HepG2 (cell line): ENCODE measurements at regions not wholly inside any gene's neighbourhood (a gene's known extent, or its start where the extent isn't known, plus 50 kb on each side); places are given as distances from the start of the nearest gene placed in this dataset.

ENCODE experiments used
- ATAC-seq: fragments of 200-7000 bp; cut with Tn5 transposase; 3 replicates; pipeline ENCODE4 v1.9.1; 2020; ENCODE audit warnings: mild to moderate bottlenecking, moderate library complexity
- BruUV-seq: library from RNA; stranded (reverse); fragments of 400-500 nt; replicated peaks from 2 replicates; lab custom pipeline; 2021; lab: Mats Ljungman, UMichigan
- CTCF ChIA-PET: fragments of 300-600 bp; formaldehyde crosslinking; extraction: SDS; loops from one replicate; lab custom pipeline; 2021; ENCODE audit warnings: low total read pairs, inconsistent platforms, low intra/inter-chr PET ratio; lab: Yijun Ruan, JAX
- POLR2A ChIA-PET: fragments of 350-600 bp; sonication (Branson Sonifier 250); formaldehyde crosslinking; loops from one replicate; lab custom pipeline; 2020; ENCODE audit warnings: antibody characterized with exemption, inconsistent platforms; lab: Yijun Ruan, JAX
- DNase-seq: peaks from one replicate; pipeline ENCODE4 v3.0.0-alpha.2; 2015; ENCODE audit warnings: low spot score
- FAIRE-seq: peaks from 3 replicates; lab custom pipeline; 2011; peaks lifted over from hg19 to GRCh38; lab: Jason Lieb, UNC
- H2AFZ ChIP-seq: one replicate; pipeline ENCODE4 v1.6.1; 2011; ENCODE audit warnings: low read length, inconsistent platforms
- H3K27ac ChIP-seq: fragments of 300-600 bp; 3 replicates; pipeline ENCODE4 v1.8.0; 2011; ENCODE audit warnings: mixed run types, mild to moderate bottlenecking, mixed read lengths, low read length, inconsistent platforms; ENCODE audit not compliant: insufficient read depth; ENCODE audit errors: extremely low read length
- H3K27me3 ChIP-seq, 2 experiments: fragments of 200-600 bp in 1 of 2; 2 replicates in 1 of 2; 3 replicates in 1 of 2; pipeline versions ENCODE4 v1.6.0 to v1.8.0; 2011; ENCODE audit warnings: low read length in 2 of 2, mild to moderate bottlenecking in 2 of 2, moderate library complexity in 2 of 2, inconsistent platforms in 1 of 2; ENCODE audit not compliant: insufficient read depth in 2 of 2, control insufficient read depth in 1 of 2
- H3K36me3 ChIP-seq, 2 experiments: fragments of 200-600 bp in 1 of 2; replicated peaks in 1 of 2; 2 replicates in 1 of 2; 3 replicates in 1 of 2; pipeline versions ENCODE4 v1.5.1 to v1.8.0; 2011; ENCODE audit warnings: low read length in 2 of 2, inconsistent platforms in 1 of 2; ENCODE audit not compliant: insufficient read depth in 2 of 2, control insufficient read depth in 1 of 2
- H3K4me1 ChIP-seq: 2 replicates; pipeline ENCODE4 v1.5.1; 2012; ENCODE audit warnings: low read length, inconsistent platforms; ENCODE audit not compliant: insufficient read depth
- H3K4me2 ChIP-seq: 2 replicates; pipeline ENCODE4 v1.6.0; 2011; ENCODE audit warnings: low read depth, low read length, inconsistent platforms
- H3K4me3 ChIP-seq, 3 experiments: fragments of 200-600 bp in 1 of 3; sonication (generic), shearing (Covaris generic) in 1 of 3; replicated peaks in 1 of 3; 2 replicates each; pipeline ENCODE4 v1.5.1; 2011 to 2016; ENCODE audit warnings: low read length in 3 of 3, inconsistent platforms in 2 of 3, low read depth in 2 of 3, mild to moderate bottlenecking in 2 of 3, control low read depth in 1 of 3, mixed read lengths in 1 of 3; ENCODE audit not compliant: insufficient read depth in 1 of 3
- H3K79me2 ChIP-seq: one replicate; pipeline ENCODE4 v1.6.1; 2011; ENCODE audit warnings: low read length, inconsistent platforms; ENCODE audit not compliant: insufficient read depth
- H3K9ac ChIP-seq: 2 replicates; pipeline ENCODE4 v1.6.0; 2011; ENCODE audit warnings: mild to moderate bottlenecking, low read depth, low read length, inconsistent platforms; ENCODE audit not compliant: insufficient read depth
- H3K9me3 ChIP-seq: 2 replicates; pipeline ENCODE4 v1.5.1; 2012; ENCODE audit warnings: mild to moderate bottlenecking, low read length
- H4K20me1 ChIP-seq: 2 replicates; pipeline ENCODE4 v1.6.0; 2011; ENCODE audit warnings: inconsistent platforms, mild to moderate bottlenecking, low read length, moderate library complexity; ENCODE audit not compliant: insufficient read depth
- ATM ChIP-seq: fragments of 450-650 bp; IDR thresholded peaks from 2 replicates; pipeline ENCODE4 v1.7.1; 2017; ENCODE audit warnings: mild to moderate bottlenecking, borderline replicate concordance
- E2F2 ChIP-seq: sonication (generic); formaldehyde crosslinking; IDR thresholded peaks from 2 replicates; pipeline ENCODE4 v1.4.0; 2020; ENCODE audit warnings: missing genetic modification reagents, borderline replicate concordance
- KDM1A ChIP-seq: IDR thresholded peaks from 2 replicates; pipeline ENCODE4 v1.6.1; 2016; ENCODE audit warnings: missing compliant biosample characterization
- MAZ ChIP-seq, 2 experiments: sonication (generic) in 1 of 2; formaldehyde crosslinking in 1 of 2; IDR thresholded peaks; 2 replicates each; pipeline versions ENCODE4 v1.5.0 to v1.6.1; 2012 to 2020; ENCODE audit warnings: low read depth in 2 of 2, mild to moderate bottlenecking in 2 of 2, borderline replicate concordance in 1 of 2, improper control_type of control experiment in 1 of 2, low read length in 1 of 2, missing genetic modification reagents in 1 of 2, moderate library complexity in 1 of 2
- POGK ChIP-seq: sonication (generic); formaldehyde crosslinking; conservative IDR thresholded peaks from 2 replicates; pipeline ENCODE4 v1.8.0; 2022; ENCODE audit warnings: mild to moderate bottlenecking, moderate library complexity, missing genetic modification reagents
- TP53 ChIP-seq: sonication (generic); formaldehyde crosslinking; conservative IDR thresholded peaks from 2 replicates; pipeline ENCODE4 v1.4.0; 2020; ENCODE audit warnings: missing genetic modification reagents
- ZKSCAN8 ChIP-seq: IDR thresholded peaks from 2 replicates; pipeline ENCODE4 v1.6.1; 2016; ENCODE audit warnings: borderline replicate concordance, missing genetic modification reagents, missing compliant biosample characterization
- ZNF546 ChIP-seq: sonication (generic); formaldehyde crosslinking; conservative IDR thresholded peaks from 2 replicates; pipeline ENCODE4 v1.8.1; 2023; ENCODE audit warnings: mild to moderate bottlenecking, missing genetic modification reagents
- ZNF678 ChIP-seq: sonication (generic); formaldehyde crosslinking; IDR thresholded peaks from 2 replicates; pipeline ENCODE4 v1.4.0; 2020; ENCODE audit warnings: mild to moderate bottlenecking, missing genetic modification reagents
- ZNF749 ChIP-seq: sonication (generic); formaldehyde crosslinking; IDR thresholded peaks from 2 replicates; pipeline ENCODE4 v1.8.0; 2022; ENCODE audit warnings: mild to moderate bottlenecking, missing genetic modification reagents, moderate library complexity, borderline replicate concordance
- WGBS: methylation state at CpG from one replicate; pipeline ENCODE4 v1.1.6; 2017; ENCODE audit warnings: low lambda C conversion rate; 5-methylcytosine and 5-hydroxymethylcytosine counted together
- in situ Hi-C: cut with HindIII; loops from 2 replicates; pipeline ENCODE4 v1.10.0; 2017; ENCODE audit warnings: low pct_unique_long_range_greater_than_20kb; ENCODE audit not compliant: extremely low pct_ligation_motif_present
- intact Hi-C: fragments of 100-400 bp; cut with micrococcal nuclease; formaldehyde crosslinking; loops from one replicate; pipeline ENCODE4 v1.10.0; 2022; ENCODE audit not compliant: unreplicated experiment
- TF ChIP-seq, protein P1 (sequence below): sonication (generic); formaldehyde crosslinking; IDR thresholded peaks from 2 replicates; pipeline ENCODE4 v1.5.1; 2020; ENCODE audit warnings: mild to moderate bottlenecking, missing genetic modification reagents, borderline replicate concordance
- TF ChIP-seq, protein P2 (sequence below): sonication (generic); formaldehyde crosslinking; IDR thresholded peaks from 2 replicates; pipeline ENCODE4 v1.4.0; 2020; ENCODE audit warnings: missing genetic modification reagents

DNA sequence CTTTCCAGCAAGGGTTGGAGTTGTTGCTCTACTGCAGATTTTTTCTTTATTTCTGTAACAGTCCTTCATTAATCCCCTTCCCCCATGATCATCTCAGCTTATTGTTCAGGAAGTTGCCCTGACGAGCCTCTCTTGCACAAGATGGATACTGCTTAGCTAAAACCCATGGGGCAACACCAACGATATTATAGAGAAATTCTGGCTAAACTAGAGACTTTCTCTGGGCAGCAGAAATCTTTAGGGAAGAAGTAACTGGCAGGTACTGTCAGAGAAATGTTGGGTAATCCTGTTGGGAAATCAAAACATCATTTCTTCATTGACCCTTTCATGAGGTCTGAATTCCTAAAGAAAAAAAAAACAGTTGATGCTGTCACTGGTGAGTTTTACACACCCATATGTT, 921.3 kb downstream of the NLGN4X start:
- no peak for DNase-seq
- Histone ChIP-seq H3K9ac (no peak overlapping the region), H3K27ac (no peak overlapping the region), H3K4me2 (no peak overlapping the region), H2AFZ (no peak overlapping the region)
- ChIA-PET POLR2A (no interaction called here), CTCF (no interaction called here)
- in situ Hi-C loops = no loop called here
- TF ChIP-seq ZNF546 (CRISPR knock-in tag) (no peak), E2F2 (no peak), POGK (CRISPR knock-in tag) (no peak), ZKSCAN8 (CRISPR knock-in tag) (no peak), TP53 (CRISPR knock-in tag) (no peak), KDM1A (CRISPR knock-in tag) (no peak), MAZ (IDR thresholded peaks at IDR 0.05; ENCODE audit: borderline replicate concordance, low read depth, low read length) (no peak), MAZ (CRISPR knock-in tag; IDR thresholded peaks at IDR 0.05; ENCODE audit: low read depth) (no peak), ATM (no peak), ZNF678 (no peak), ZNF749 (CRISPR knock-in tag) (no peak)
- TF ChIP-seq, protein P1, sequence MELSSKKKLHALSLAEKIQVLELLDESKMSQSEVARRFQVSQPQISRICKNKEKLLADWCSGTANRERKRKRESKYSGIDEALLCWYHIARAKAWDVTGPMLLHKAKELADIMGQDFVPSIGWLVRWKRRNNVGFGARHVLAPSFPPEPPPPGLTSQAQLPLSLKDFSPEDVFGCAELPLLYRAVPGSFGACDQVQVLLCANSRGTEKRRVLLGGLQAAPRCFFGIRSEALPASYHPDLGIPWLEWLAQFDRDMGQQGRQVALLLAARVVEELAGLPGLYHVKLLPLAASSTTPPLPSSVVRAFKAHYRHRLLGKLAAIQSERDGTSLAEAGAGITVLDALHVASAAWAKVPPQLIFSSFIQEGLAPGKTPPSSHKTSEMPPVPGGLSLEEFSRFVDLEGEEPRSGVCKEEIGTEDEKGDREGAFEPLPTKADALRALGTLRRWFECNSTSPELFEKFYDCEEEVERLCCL (CRISPR knock-in tag) = no peak
- TF ChIP-seq, protein P2, sequence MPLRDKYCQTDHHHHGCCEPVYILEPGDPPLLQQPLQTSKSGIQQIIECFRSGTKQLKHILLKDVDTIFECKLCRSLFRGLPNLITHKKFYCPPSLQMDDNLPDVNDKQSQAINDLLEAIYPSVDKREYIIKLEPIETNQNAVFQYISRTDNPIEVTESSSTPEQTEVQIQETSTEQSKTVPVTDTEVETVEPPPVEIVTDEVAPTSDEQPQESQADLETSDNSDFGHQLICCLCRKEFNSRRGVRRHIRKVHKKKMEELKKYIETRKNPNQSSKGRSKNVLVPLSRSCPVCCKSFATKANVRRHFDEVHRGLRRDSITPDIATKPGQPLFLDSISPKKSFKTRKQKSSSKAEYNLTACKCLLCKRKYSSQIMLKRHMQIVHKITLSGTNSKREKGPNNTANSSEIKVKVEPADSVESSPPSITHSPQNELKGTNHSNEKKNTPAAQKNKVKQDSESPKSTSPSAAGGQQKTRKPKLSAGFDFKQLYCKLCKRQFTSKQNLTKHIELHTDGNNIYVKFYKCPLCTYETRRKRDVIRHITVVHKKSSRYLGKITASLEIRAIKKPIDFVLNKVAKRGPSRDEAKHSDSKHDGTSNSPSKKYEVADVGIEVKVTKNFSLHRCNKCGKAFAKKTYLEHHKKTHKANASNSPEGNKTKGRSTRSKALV (CRISPR knock-in tag) = no peak
- TF ChIP-seq, all 625 proteins: peak for 0
- Histone ChIP-seq H3K36me3 (no peaks in the 10 kb centered on the region), H3K79me2 (no peaks in the 10 kb centered on the region), H3K9me3 (peaks cover 23% of the 10 kb centered on the region), H4K20me1 (no peaks in the 10 kb centered on the region), H3K4me1 (no peaks in the 10 kb centered on the region), H3K27me3 (no peaks in the 10 kb centered on the region), H3K4me3 (no peak overlapping the region)
- no TSS peak for BruUV-seq
- 0% methylated on average over 2 of the region's 2 CpGs for WGBS
- ATAC-seq (no peak), FAIRE-seq (no peak)
- intact Hi-C loops = no loop called here
